Glomerular endothelial cell (primary cell): ENCODE measurements at regions not wholly inside any gene's neighbourhood (a gene's known extent, or its start where the extent isn't known, plus 50 kb on each side); places are given as distances from the start of the nearest gene placed in this dataset.
"Not testable (repeated sequence)": the region's sequence is repeated elsewhere in the genome, so short reads cannot be mapped to it uniquely, and the experiment has no call there.

Source experiments
- DNase-seq: peaks from one replicate; pipeline ENCODE4 v3.0.0-alpha.2; 2011; ENCODE audit warnings: low read depth, low spot score; ENCODE audit errors: extremely low read depth

DNA sequence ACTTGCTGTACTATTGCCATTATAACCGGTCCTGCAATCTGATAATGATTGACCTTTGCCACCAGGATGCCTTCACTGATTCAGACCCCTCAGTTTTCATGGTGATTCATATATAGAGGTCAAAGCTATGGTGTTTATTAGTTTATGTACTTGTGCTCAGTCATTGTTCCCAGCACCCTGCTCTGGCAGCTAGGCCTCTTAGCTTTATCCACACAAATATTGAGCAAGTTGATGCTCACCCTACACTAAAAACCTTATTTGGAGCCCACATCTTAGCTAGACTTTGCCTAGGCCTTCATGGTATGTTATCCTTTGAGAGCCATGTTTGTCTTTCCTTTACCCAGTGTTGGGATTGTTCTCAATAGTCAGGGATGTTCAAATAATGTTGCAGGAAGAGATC lies 679.0 kb downstream of the SPATA31A6 start:
- DNase-seq = not testable (repeated sequence)
